OCI-LY1 (cell line): ENCODE measurements at regions not wholly inside any gene's neighbourhood (a gene's known extent, or its start where the extent isn't known, plus 50 kb on each side); places are given as distances from the start of the nearest gene placed in this dataset.

Experiments used
- H2AFZ ChIP-seq: fragments of 200-600 bp; sonication (generic), shearing (Covaris generic); 2 replicates; pipeline ENCODE4 v1.6.0; 2014; ENCODE audit warnings: antibody characterized with exemption, mild to moderate bottlenecking, low read length
- H3F3A ChIP-seq: fragments of 200-600 bp; sonication (generic), shearing (Covaris generic); 2 replicates; pipeline ENCODE4 v1.6.0; 2014; ENCODE audit warnings: mild to moderate bottlenecking, antibody characterized with exemption, low read length, moderate library complexity; ENCODE audit not compliant: insufficient read depth
- H3K27ac ChIP-seq: fragments of 200-600 bp; sonication (generic); 2 replicates; pipeline ENCODE4 v1.5.1; 2014; ENCODE audit warnings: low read length, mixed run types, mild to moderate bottlenecking, low read depth; ENCODE audit not compliant: poor library complexity, severe bottlenecking
- H3K27me3 ChIP-seq: fragments of 200-600 bp; sonication (generic); 2 replicates; pipeline ENCODE4 v1.6.0; 2014; ENCODE audit warnings: antibody characterized with exemption, mild to moderate bottlenecking, low read length, moderate library complexity; ENCODE audit not compliant: insufficient read depth
- H3K36me3 ChIP-seq: fragments of 200-600 bp; sonication (generic); 2 replicates; pipeline ENCODE4 v1.6.1; 2014; ENCODE audit warnings: mild to moderate bottlenecking, antibody characterized with exemption, low read length, moderate library complexity, mixed read lengths; ENCODE audit not compliant: insufficient read depth
- H3K4me1 ChIP-seq: fragments of 200-600 bp; sonication (generic); 2 replicates; pipeline ENCODE4 v1.5.1; 2014; ENCODE audit warnings: mild to moderate bottlenecking, low read length, moderate library complexity; ENCODE audit not compliant: insufficient read depth, severe bottlenecking
- H3K4me2 ChIP-seq: fragments of 200-600 bp; sonication (generic), shearing (Covaris generic); 2 replicates; pipeline ENCODE4 v1.6.1; 2014; ENCODE audit warnings: low read length
- H3K4me3 ChIP-seq: fragments of 200-600 bp; sonication (generic); 2 replicates; pipeline ENCODE4 v1.5.1; 2014; ENCODE audit warnings: low read length, low read depth, mild to moderate bottlenecking, mixed read lengths; ENCODE audit not compliant: poor library complexity, severe bottlenecking
- H3K79me2 ChIP-seq: fragments of 200-600 bp; shearing (Covaris generic); 2 replicates; pipeline ENCODE4 v1.6.1; 2016; ENCODE audit warnings: mixed run types, low read length, mixed read lengths; ENCODE audit not compliant: insufficient read depth
- H3K9ac ChIP-seq: fragments of 200-600 bp; sonication (generic), shearing (Covaris generic); 2 replicates; pipeline ENCODE4 v1.6.1; 2014; ENCODE audit warnings: mild to moderate bottlenecking, low read length, mixed read lengths
- H3K9me2 ChIP-seq: fragments of 200-600 bp; sonication (generic), shearing (Covaris generic); 2 replicates; pipeline ENCODE4 v1.6.1; 2014; ENCODE audit warnings: low read depth, mild to moderate bottlenecking, low read length, mixed read lengths
- H3K9me3 ChIP-seq: fragments of 200-600 bp; shearing (Covaris generic); 2 replicates; pipeline ENCODE4 v1.6.1; 2014; ENCODE audit warnings: low read length, mixed read lengths
- H4K20me1 ChIP-seq: fragments of 200-600 bp; sonication (generic), shearing (Covaris generic); 2 replicates; pipeline ENCODE4 v1.6.0; 2016; ENCODE audit warnings: mild to moderate bottlenecking, low read length; ENCODE audit not compliant: insufficient read depth
- CTCF ChIP-seq: fragments of 200-600 bp; sonication (generic), shearing (Covaris generic); IDR thresholded peaks from 2 replicates; pipeline ENCODE4 v1.5.1; 2017; ENCODE audit warnings: mild to moderate bottlenecking, antibody characterized with exemption, low read length, moderate library complexity, mixed read lengths
- EZH2 ChIP-seq: fragments of 200-600 bp; sonication (generic), shearing (Covaris generic); IDR thresholded peaks from 2 replicates; pipeline ENCODE4 v1.8.0; 2017; ENCODE audit warnings: borderline replicate concordance, mixed run types, mild to moderate bottlenecking, antibody characterized with exemption, low read length, moderate library complexity, mixed read lengths

GRCh38 chr2:129893244-129893643, 86.2 kb upstream of the RAB6C start:
- TF ChIP-seq EZH2 (no peak), CTCF (no peak)
- H3K27ac ChIP-seq = no peak overlapping the region
- H3K9me2 ChIP-seq = no peaks in the 10 kb centered on the region
- H3F3A ChIP-seq = no peaks in the 10 kb centered on the region
- H3K27me3 ChIP-seq = no peaks in the 10 kb centered on the region
- no peak overlapping the region for H3K9ac ChIP-seq
- H3K4me2 ChIP-seq = no peak overlapping the region
- H4K20me1 ChIP-seq = no peaks in the 10 kb centered on the region
- H3K4me1 ChIP-seq = no peaks in the 10 kb centered on the region
- no peak overlapping the region for H3K4me3 ChIP-seq
- no peak overlapping the region for H2AFZ ChIP-seq
- no peaks in the 10 kb centered on the region for H3K79me2 ChIP-seq
- H3K9me3 ChIP-seq = no peaks in the 10 kb centered on the region
- no peaks in the 10 kb centered on the region for H3K36me3 ChIP-seq

GRCh38 chr2:129894616-129895015, 84.8 kb upstream of the RAB6C start:
- Histone ChIP-seq H3K27me3 (no peaks in the 10 kb centered on the region), H4K20me1 (no peaks in the 10 kb centered on the region), H3K36me3 (no peaks in the 10 kb centered on the region), H3F3A (no peaks in the 10 kb centered on the region), H3K27ac (no peak overlapping the region), H3K9me3 (no peaks in the 10 kb centered on the region), H3K9ac (no peak overlapping the region), H3K9me2 (no peaks in the 10 kb centered on the region), H3K4me2 (no peak overlapping the region), H3K4me1 (no peaks in the 10 kb centered on the region), H2AFZ (no peak overlapping the region), H3K4me3 (no peak overlapping the region), H3K79me2 (no peaks in the 10 kb centered on the region)
- TF ChIP-seq EZH2 (no peak), CTCF (no peak)

GRCh38 chr2:129895061-129895460, 84.4 kb upstream of the RAB6C start:
- Histone ChIP-seq H2AFZ (no peak overlapping the region), H3K4me3 (no peak overlapping the region), H4K20me1 (no peaks in the 10 kb centered on the region), H3K4me2 (no peak overlapping the region), H3K27ac (no peak overlapping the region), H3K36me3 (no peaks in the 10 kb centered on the region), H3K27me3 (no peaks in the 10 kb centered on the region), H3K79me2 (no peaks in the 10 kb centered on the region), H3K4me1 (no peaks in the 10 kb centered on the region), H3F3A (no peaks in the 10 kb centered on the region), H3K9me3 (no peaks in the 10 kb centered on the region), H3K9me2 (no peaks in the 10 kb centered on the region), H3K9ac (no peak overlapping the region)
- TF ChIP-seq CTCF (no peak), EZH2 (no peak)
